Activated CD4-positive, alpha-beta memory T cell treated with anti-CD3 and anti-CD28 coated beads, Interleukin-2, amount 10 ng/mL, durations not matched to agents 7 days and 5 days (primary cell): ENCODE measurements at regions not wholly inside any gene's neighbourhood (a gene's known extent, or its start where the extent isn't known, plus 50 kb on each side); places are given as distances from the start of the nearest gene placed in this dataset.

Experiments used
- CTCF ChIA-PET: fragments of 350-600 bp; sonication (Branson Sonifier 250); formaldehyde crosslinking; loops from one replicate; lab custom pipeline; 2021; ENCODE audit warnings: antibody characterized with exemption, inconsistent platforms; lab: Charles Lee
- POLR2A ChIA-PET: fragments of 350-600 bp; sonication (Branson Sonifier 250); formaldehyde crosslinking; loops from one replicate; lab custom pipeline; 2021; ENCODE audit warnings: antibody characterized with exemption; lab: Charles Lee
- DNase-seq: peaks from one replicate; pipeline ENCODE4 v3.0.0-alpha.2; 2020
- H3K27ac Mint-ChIP-seq: one replicate; pipeline ENCODE4 v1.8.0; 2021; ENCODE audit warnings: mild to moderate bottlenecking, mixed read lengths
- H3K27me3 Mint-ChIP-seq: one replicate; pipeline ENCODE4 v1.8.0; 2021; ENCODE audit warnings: mixed read lengths
- H3K36me3 Mint-ChIP-seq: one replicate; pipeline ENCODE4 v1.8.0; 2021; ENCODE audit warnings: low read depth, mixed read lengths
- H3K4me1 Mint-ChIP-seq: one replicate; pipeline ENCODE4 v1.8.0; 2021; ENCODE audit warnings: mixed read lengths
- H3K4me3 Mint-ChIP-seq: one replicate; pipeline ENCODE4 v1.8.0; 2021; ENCODE audit warnings: mild to moderate bottlenecking, mixed read lengths
- H3K9me3 Mint-ChIP-seq: one replicate; pipeline ENCODE4 v1.8.0; 2021; ENCODE audit warnings: mixed read lengths

DNA sequence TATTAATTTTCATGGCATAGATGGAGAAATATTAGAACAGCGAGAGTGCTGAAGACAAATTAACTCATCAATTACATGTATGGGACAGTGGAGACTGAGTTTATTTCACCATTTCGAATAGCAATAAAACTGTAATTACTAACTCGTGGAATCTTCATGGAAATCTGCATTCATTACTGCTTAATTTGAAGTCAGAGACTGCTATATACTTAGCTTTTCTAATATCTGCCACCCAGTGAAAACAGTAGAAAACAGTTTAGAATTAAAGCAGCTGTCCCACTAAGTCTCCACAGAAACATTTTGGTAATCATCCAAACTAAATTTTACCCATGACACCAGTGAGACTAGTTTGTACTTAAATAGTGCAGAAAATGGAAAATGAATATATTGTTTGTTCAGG, 56.8 kb downstream of the IZUMO3 start:
- Mint-ChIP-seq H3K36me3 (no peaks in the 10 kb centered on the region), H3K9me3 (peaks cover 9% of the 10 kb centered on the region), H3K4me1 (no peaks in the 10 kb centered on the region), H3K27me3 (no peaks in the 10 kb centered on the region), H3K27ac (no peak overlapping the region), H3K4me3 (no peak overlapping the region)
- ChIA-PET CTCF (no interaction called here), POLR2A (no interaction called here)
- DNase-seq = no peak

DNA sequence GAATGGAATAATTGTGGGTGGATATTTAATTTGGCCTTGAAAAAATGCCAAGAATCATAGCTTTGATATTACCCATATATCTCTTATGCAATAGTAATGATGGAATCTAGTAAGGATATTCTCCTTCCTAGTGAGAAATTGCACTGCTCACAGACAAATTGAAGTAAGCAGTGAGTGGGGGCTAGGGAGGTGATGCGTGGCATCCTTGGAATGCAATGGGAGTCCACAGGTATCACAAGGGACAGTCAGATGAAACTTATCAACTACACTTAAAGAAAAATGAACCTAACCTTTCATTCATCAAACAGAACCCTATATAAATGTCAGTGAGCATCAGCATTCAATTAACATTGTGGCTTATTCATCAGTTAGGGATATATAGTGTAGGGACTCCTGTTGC, 57.8 kb downstream of the IZUMO3 start:
- no peaks in the 10 kb centered on the region for H3K27me3 Mint-ChIP-seq
- ChIA-PET POLR2A (no interaction called here), CTCF (no interaction called here)
- no peak for DNase-seq
- H3K27ac Mint-ChIP-seq = no peak overlapping the region
- no peaks in the 10 kb centered on the region for H3K36me3 Mint-ChIP-seq
- H3K9me3 Mint-ChIP-seq = peaks cover 7% of the 10 kb centered on the region
- H3K4me3 Mint-ChIP-seq = no peak overlapping the region
- no peaks in the 10 kb centered on the region for H3K4me1 Mint-ChIP-seq

GRCh38 chr9:24487250-24487861, 58.3 kb downstream of the IZUMO3 start:
- Mint-ChIP-seq H3K9me3 (peaks cover 7% of the 10 kb centered on the region), H3K4me3 (no peak overlapping the region), H3K27me3 (no peaks in the 10 kb centered on the region), H3K36me3 (no peaks in the 10 kb centered on the region), H3K4me1 (no peaks in the 10 kb centered on the region), H3K27ac (no peak overlapping the region)
- POLR2A ChIA-PET = no interaction called here
- DNase-seq = no peak
- CTCF ChIA-PET = no interaction called here

GRCh38 chr9:24479361-24480059, 66.2 kb downstream of the IZUMO3 start:
- Mint-ChIP-seq H3K36me3 (no peaks in the 10 kb centered on the region), H3K9me3 (peaks cover 4% of the 10 kb centered on the region), H3K27ac (no peak overlapping the region), H3K27me3 (no peaks in the 10 kb centered on the region), H3K4me3 (no peak overlapping the region), H3K4me1 (no peaks in the 10 kb centered on the region)
- DNase-seq = no peak
- POLR2A ChIA-PET = no interaction called here
- CTCF ChIA-PET = no interaction called here

DNA sequence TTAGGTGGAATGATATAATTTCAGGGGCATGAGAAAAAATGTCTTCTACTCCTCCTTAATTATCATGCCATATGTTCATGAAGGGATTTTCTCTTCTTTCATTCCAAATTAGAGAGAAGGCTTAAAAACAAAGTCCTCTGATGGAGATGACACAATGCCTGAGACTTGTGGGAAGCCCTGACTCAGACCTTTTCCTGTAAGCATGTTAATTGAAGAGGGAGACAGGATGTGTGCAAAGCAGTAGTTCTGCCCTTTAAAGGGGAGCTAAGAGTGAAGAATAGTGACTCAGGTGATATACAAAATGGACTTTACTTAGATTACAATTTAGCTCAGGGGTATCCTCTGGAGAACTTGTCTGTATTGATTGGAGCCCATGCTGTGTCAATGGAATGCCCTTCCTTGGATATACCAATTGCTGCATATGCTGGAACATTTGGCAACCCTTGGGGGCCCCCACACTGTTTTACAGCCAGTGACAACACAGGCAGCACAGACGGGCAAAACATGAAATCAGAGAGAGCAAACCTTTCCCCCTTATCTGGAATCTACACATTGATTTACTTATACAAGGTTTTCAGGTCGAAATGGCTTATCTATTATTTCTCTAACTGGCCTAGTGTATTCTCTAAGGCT, 81.3 kb downstream of the IZUMO3 start:
- Mint-ChIP-seq H3K4me1 (no peaks in the 10 kb centered on the region), H3K9me3 (peaks cover 14% of the 10 kb centered on the region), H3K27ac (no peak overlapping the region), H3K27me3 (no peaks in the 10 kb centered on the region), H3K4me3 (no peak overlapping the region), H3K36me3 (no peaks in the 10 kb centered on the region)
- ChIA-PET POLR2A (no interaction called here), CTCF (no interaction called here)
- DNase-seq = no peak

GRCh38 chr9:24462951-24463350, 82.7 kb downstream of the IZUMO3 start:
- Mint-ChIP-seq H3K27ac (no peak overlapping the region), H3K9me3 (peaks cover 13% of the 10 kb centered on the region), H3K4me3 (no peak overlapping the region), H3K27me3 (no peaks in the 10 kb centered on the region), H3K4me1 (no peaks in the 10 kb centered on the region), H3K36me3 (no peaks in the 10 kb centered on the region)
- POLR2A ChIA-PET = no interaction called here
- CTCF ChIA-PET = no interaction called here
- DNase-seq = no peak

DNA sequence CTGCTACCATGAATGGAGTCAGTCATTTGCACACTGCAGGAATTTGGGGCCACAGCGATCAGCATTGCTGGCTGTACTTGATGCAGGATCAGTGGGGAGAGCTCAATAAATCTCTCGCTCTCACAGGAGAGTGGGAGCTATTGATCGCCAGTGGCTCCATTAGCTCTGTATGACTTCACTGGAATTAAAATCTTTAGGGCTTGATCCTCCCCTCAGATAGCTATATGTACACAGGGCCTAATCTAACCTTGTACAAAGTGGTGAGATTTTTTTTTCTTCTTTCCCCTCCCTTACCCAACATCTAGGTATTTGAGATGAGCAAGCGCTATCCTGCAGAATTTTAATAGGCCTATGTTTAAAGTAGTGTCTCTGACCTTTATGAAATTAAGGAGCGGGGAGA, 84.9 kb downstream of the IZUMO3 start:
- Mint-ChIP-seq H3K36me3 (no peaks in the 10 kb centered on the region), H3K4me1 (no peaks in the 10 kb centered on the region), H3K9me3 (peaks cover 10% of the 10 kb centered on the region), H3K27ac (no peak overlapping the region), H3K4me3 (no peak overlapping the region), H3K27me3 (no peaks in the 10 kb centered on the region)
- POLR2A ChIA-PET = no interaction called here
- CTCF ChIA-PET = no interaction called here
- no peak for DNase-seq

DNA sequence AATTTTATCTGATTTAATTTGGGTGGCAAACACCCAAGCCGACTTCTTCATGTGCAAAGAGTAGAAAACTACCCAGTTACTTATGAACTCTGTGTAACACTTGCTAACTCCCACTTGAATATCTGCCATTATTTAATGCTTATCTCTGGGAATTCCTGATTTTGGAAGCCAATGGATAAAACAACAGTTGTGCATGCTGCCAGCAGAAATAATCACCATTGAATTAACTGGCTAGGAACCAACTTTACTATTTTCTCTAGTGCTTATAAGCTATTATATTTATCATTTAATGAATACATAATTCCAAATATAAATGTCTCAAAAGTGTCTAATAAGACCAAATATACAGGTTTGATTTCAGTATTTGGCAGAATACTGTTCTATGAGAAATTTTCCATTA, 85.7 kb downstream of the IZUMO3 start:
- POLR2A ChIA-PET = no interaction called here
- Mint-ChIP-seq H3K4me1 (no peaks in the 10 kb centered on the region), H3K27me3 (no peaks in the 10 kb centered on the region), H3K36me3 (no peaks in the 10 kb centered on the region), H3K27ac (no peak overlapping the region), H3K9me3 (peaks cover 9% of the 10 kb centered on the region), H3K4me3 (no peak overlapping the region)
- DNase-seq = no peak
- CTCF ChIA-PET = no interaction called here

- no peak for DNase-seq
- no peaks in the 10 kb centered on the region for H3K36me3 Mint-ChIP-seq
- H3K4me1 Mint-ChIP-seq = no peaks in the 10 kb centered on the region
- ChIA-PET CTCF (no interaction called here), POLR2A (no interaction called here)
- peaks cover 12% of the 10 kb centered on the region for H3K9me3 Mint-ChIP-seq
- no peak overlapping the region for H3K27ac Mint-ChIP-seq
- no peak overlapping the region for H3K4me3 Mint-ChIP-seq
- H3K27me3 Mint-ChIP-seq = no peaks in the 10 kb centered on the region
These were observed 94.4 kb downstream of the IZUMO3 start for GRCh38 chr9:24451346-24451745.

DNA sequence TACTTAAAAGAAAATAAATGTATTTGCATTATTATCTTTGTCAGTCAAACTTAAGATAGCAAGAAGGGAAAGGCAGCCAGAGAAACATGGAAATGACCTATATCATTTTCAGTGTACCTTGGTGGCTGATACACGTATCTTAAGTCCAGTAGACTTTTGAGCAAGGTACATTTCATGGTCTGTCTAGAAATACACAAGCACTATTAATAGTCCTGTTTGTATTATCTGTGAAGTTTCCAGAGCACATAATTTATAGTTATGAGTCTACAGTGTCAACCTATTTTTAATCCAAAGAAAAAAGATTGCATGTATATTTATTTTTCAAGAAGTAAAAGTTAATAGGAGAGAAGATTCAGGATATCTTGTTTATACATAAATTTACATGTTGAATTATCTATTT, 95.7 kb downstream of the IZUMO3 start:
- H3K36me3 Mint-ChIP-seq = no peaks in the 10 kb centered on the region
- DNase-seq = no peak
- CTCF ChIA-PET = no interaction called here
- no peaks in the 10 kb centered on the region for H3K27me3 Mint-ChIP-seq
- H3K27ac Mint-ChIP-seq = no peak overlapping the region
- H3K9me3 Mint-ChIP-seq = peaks cover 12% of the 10 kb centered on the region
- H3K4me3 Mint-ChIP-seq = no peak overlapping the region
- POLR2A ChIA-PET = no interaction called here
- H3K4me1 Mint-ChIP-seq = no peaks in the 10 kb centered on the region

GRCh38 chr9:24439456-24439855, 106.2 kb downstream of the IZUMO3 start:
- no peaks in the 10 kb centered on the region for H3K27me3 Mint-ChIP-seq
- CTCF ChIA-PET = no interaction called here
- no peaks in the 10 kb centered on the region for H3K36me3 Mint-ChIP-seq
- no peak for DNase-seq
- no peak overlapping the region for H3K4me3 Mint-ChIP-seq
- POLR2A ChIA-PET = no interaction called here
- H3K4me1 Mint-ChIP-seq = no peaks in the 10 kb centered on the region
- H3K9me3 Mint-ChIP-seq = peaks cover 11% of the 10 kb centered on the region
- no peak overlapping the region for H3K27ac Mint-ChIP-seq

- no peaks in the 10 kb centered on the region for H3K36me3 Mint-ChIP-seq
- no peak overlapping the region for H3K4me3 Mint-ChIP-seq
- H3K27me3 Mint-ChIP-seq = no peaks in the 10 kb centered on the region
- DNase-seq = no peak
- H3K4me1 Mint-ChIP-seq = no peaks in the 10 kb centered on the region
- POLR2A ChIA-PET = no interaction called here
- peaks cover 11% of the 10 kb centered on the region for H3K9me3 Mint-ChIP-seq
- H3K27ac Mint-ChIP-seq = no peak overlapping the region
- CTCF ChIA-PET = no interaction called here
These were observed 106.8 kb downstream of the IZUMO3 start for GRCh38 chr9:24438876-24439275.

DNA sequence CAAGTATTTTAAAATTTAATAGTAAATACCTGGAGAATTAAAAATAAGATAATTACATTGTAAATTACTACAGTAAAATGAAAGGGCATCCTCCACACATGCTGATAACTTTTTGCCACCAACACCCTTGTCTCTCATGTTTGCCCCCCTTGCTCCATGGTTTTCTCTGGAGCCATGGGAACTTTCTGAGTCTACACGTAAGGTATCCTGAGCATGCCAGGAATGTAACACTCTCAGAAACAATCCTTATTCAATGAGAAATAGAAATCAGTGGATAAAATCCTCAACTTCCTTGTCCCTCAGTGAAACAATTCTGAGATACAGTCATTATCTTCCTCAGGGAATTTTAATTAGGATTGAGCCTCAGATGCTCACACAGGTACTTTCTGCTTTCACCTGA, 108.9 kb downstream of the IZUMO3 start:
- DNase-seq = no peak
- no peaks in the 10 kb centered on the region for H3K4me1 Mint-ChIP-seq
- no peak overlapping the region for H3K4me3 Mint-ChIP-seq
- ChIA-PET POLR2A (no interaction called here), CTCF (no interaction called here)
- H3K27me3 Mint-ChIP-seq = no peaks in the 10 kb centered on the region
- peaks cover 15% of the 10 kb centered on the region for H3K9me3 Mint-ChIP-seq
- no peak overlapping the region for H3K27ac Mint-ChIP-seq
- no peaks in the 10 kb centered on the region for H3K36me3 Mint-ChIP-seq

DNA sequence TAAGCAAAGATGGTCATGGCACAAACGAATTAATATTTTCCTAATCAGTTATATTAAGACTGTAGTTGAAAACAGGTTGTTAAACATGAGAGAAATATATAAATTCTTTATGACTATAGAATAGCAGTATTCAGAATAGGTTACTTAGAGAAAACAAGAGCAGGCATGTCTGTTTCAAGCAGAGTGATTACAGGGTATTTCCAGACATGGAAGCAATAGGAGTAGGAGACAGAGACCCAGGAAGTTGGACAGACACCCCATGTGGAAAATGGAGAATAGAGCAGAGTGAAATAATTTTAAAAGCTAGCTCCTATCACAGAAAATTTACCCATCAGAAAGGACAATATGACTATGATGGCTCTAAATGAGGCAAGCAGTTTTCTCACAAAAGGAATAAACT, 111.5 kb downstream of the IZUMO3 start:
- Mint-ChIP-seq H3K4me3 (no peak overlapping the region), H3K27me3 (no peaks in the 10 kb centered on the region), H3K4me1 (no peaks in the 10 kb centered on the region), H3K36me3 (no peaks in the 10 kb centered on the region), H3K27ac (no peak overlapping the region), H3K9me3 (peaks cover 5% of the 10 kb centered on the region)
- ChIA-PET CTCF (no interaction called here), POLR2A (no interaction called here)
- no peak for DNase-seq
